GM12878 (cell line): ENCODE measurements at regions not wholly inside any gene's neighbourhood (a gene's known extent, or its start where the extent isn't known, plus 50 kb on each side); places are given as distances from the start of the nearest gene placed in this dataset.

Experiments
- ATAC-seq: fragments of 200-7000 bp; cut with Tn5 transposase; 3 replicates; pipeline ENCODE4 v1.9.1; 2020; ENCODE audit warnings: mild to moderate bottlenecking, moderate library complexity
- BruUV-seq: library from RNA; stranded (reverse); fragments of 400-500 nt; replicated peaks from 2 replicates; lab custom pipeline; 2021; lab: Mats Ljungman, UMichigan
- CTCF ChIA-PET: fragments of 300-600 bp; sonication (Branson Sonifier 250); formaldehyde crosslinking; extraction: SDS; loops from one replicate; lab custom pipeline; 2021; ENCODE audit warnings: inconsistent platforms; lab: Yijun Ruan, JAX
- POLR2A ChIA-PET: fragments of 350-600 bp; formaldehyde crosslinking; extraction: SDS; loops from one replicate; lab custom pipeline; 2021; ENCODE audit warnings: inconsistent platforms; lab: Charles Lee
- RAD21 ChIA-PET: fragments of 300-600 bp; sonication (Branson Sonifier 250); formaldehyde crosslinking; loops from one replicate; lab custom pipeline; 2023; ENCODE audit warnings: antibody characterized with exemption; ENCODE audit not compliant: unreplicated experiment; lab: Charles Lee
- SMC1A ChIA-PET: fragments of 300-600 bp; sonication (Branson Sonifier 250); formaldehyde crosslinking; loops from one replicate; lab custom pipeline; 2023; ENCODE audit not compliant: unreplicated experiment, uncharacterized antibody; lab: Charles Lee
- DNase-seq: peaks from one replicate; pipeline ENCODE4 v3.0.0-alpha.2; 2011; ENCODE audit warnings: low read depth, low spot score
- FAIRE-seq: peaks from 3 replicates; lab custom pipeline; 2011; peaks lifted over from hg19 to GRCh38; lab: Jason Lieb, UNC
- H2AFZ ChIP-seq: 2 replicates; pipeline ENCODE4 v1.6.0; 2011; ENCODE audit warnings: low read depth, low read length, control low read depth; ENCODE audit not compliant: control insufficient read depth
- H3K27ac ChIP-seq: 2 replicates; pipeline ENCODE4 v1.5.1; 2011; ENCODE audit warnings: control low read depth; ENCODE audit not compliant: control insufficient read depth, insufficient read depth
- H3K27me3 ChIP-seq, 2 experiments: replicated peaks in 1 of 2; 2 replicates each; pipeline versions ENCODE4 v1.6.0 to v1.6.1; 2011; ENCODE audit warnings: low read length in 1 of 2; ENCODE audit not compliant: control insufficient read depth in 2 of 2, insufficient read depth in 2 of 2
- H3K36me3 ChIP-seq, 2 experiments: 2 replicates each; pipeline ENCODE4 v1.5.1; 2011; ENCODE audit warnings: low read length in 1 of 2; ENCODE audit not compliant: control insufficient read depth in 2 of 2, insufficient read depth in 2 of 2
- H3K4me1 ChIP-seq: 2 replicates; pipeline ENCODE4 v1.6.1; 2011; ENCODE audit warnings: mild to moderate bottlenecking, low read length, moderate library complexity, mixed read lengths; ENCODE audit not compliant: control insufficient read depth, insufficient read depth
- H3K4me2 ChIP-seq: 2 replicates; pipeline ENCODE4 v1.6.0; 2011; ENCODE audit warnings: control low read depth; ENCODE audit not compliant: control insufficient read depth, insufficient read depth
- H3K4me3 ChIP-seq: fragments of 200-600 bp; sonication (generic); 2 replicates; pipeline ENCODE4 v1.5.1; 2016
- H3K79me2 ChIP-seq: 2 replicates; pipeline ENCODE4 v1.6.0; 2011; ENCODE audit warnings: low read length; ENCODE audit not compliant: control insufficient read depth, insufficient read depth
- H3K9ac ChIP-seq: 2 replicates; pipeline ENCODE4 v1.8.0; 2011; ENCODE audit warnings: low read length, control low read depth, mixed read lengths; ENCODE audit not compliant: control insufficient read depth, insufficient read depth
- H3K9me3 ChIP-seq: replicated peaks from 3 replicates; pipeline ENCODE4 v1.5.1; 2011; ENCODE audit warnings: mild to moderate bottlenecking, low read length; ENCODE audit not compliant: control insufficient read depth, insufficient read depth
- H4K20me1 ChIP-seq: 2 replicates; pipeline ENCODE4 v1.6.0; 2011; ENCODE audit not compliant: control insufficient read depth, insufficient read depth
- EP300 ChIP-seq, 2 experiments: fragments of 150-350 bp in 1 of 2; IDR thresholded peaks; 2 replicates each; pipeline ENCODE4 v1.6.1; 2011 to 2012; ENCODE audit warnings: low read depth in 2 of 2, low read length in 2 of 2, borderline replicate concordance in 1 of 2, improper control_type of control experiment in 1 of 2, inconsistent platforms in 1 of 2; ENCODE audit not compliant: control insufficient read depth in 1 of 2
- HCFC1 ChIP-seq: fragments of 150-350 bp; IDR thresholded peaks from 2 replicates; pipeline ENCODE4 v1.6.1; 2014; ENCODE audit warnings: low read length
- KAT2A ChIP-seq: conservative IDR thresholded peaks from 2 replicates; pipeline ENCODE4 v1.6.1; 2011; ENCODE audit warnings: low read depth, low read length; ENCODE audit not compliant: control insufficient read depth
- ZBED1 ChIP-seq: IDR thresholded peaks from 2 replicates; pipeline ENCODE4 v1.6.1; 2016; ENCODE audit warnings: borderline replicate concordance
- WGBS: methylation state at CpG from one replicate; pipeline ENCODE4 v1.1.6; 2016; ENCODE audit warnings: low lambda C conversion rate; ENCODE audit not compliant: insufficient replicate concordance, insufficient coverage; ENCODE audit errors: missing lambda C conversion rate; 5-methylcytosine and 5-hydroxymethylcytosine counted together
- in situ Hi-C: fragments of 300-500 bp; cut with MboI; formaldehyde crosslinking; loops from 9 replicates; pipeline ENCODE4 v1.14.3; 2018; ENCODE audit warnings: mixed read lengths
- intact Hi-C: fragments of 100-400 bp; cut with micrococcal nuclease; formaldehyde crosslinking; loops from one replicate; pipeline ENCODE4 v1.14.2; 2022; ENCODE audit not compliant: unreplicated experiment
- TF ChIP-seq, protein P1 (sequence below): fragments of 450-650 bp; formaldehyde crosslinking; IDR thresholded peaks from 2 replicates; pipeline ENCODE4 v1.4.0; 2022; ENCODE audit warnings: mild to moderate bottlenecking, moderate library complexity

DNA sequence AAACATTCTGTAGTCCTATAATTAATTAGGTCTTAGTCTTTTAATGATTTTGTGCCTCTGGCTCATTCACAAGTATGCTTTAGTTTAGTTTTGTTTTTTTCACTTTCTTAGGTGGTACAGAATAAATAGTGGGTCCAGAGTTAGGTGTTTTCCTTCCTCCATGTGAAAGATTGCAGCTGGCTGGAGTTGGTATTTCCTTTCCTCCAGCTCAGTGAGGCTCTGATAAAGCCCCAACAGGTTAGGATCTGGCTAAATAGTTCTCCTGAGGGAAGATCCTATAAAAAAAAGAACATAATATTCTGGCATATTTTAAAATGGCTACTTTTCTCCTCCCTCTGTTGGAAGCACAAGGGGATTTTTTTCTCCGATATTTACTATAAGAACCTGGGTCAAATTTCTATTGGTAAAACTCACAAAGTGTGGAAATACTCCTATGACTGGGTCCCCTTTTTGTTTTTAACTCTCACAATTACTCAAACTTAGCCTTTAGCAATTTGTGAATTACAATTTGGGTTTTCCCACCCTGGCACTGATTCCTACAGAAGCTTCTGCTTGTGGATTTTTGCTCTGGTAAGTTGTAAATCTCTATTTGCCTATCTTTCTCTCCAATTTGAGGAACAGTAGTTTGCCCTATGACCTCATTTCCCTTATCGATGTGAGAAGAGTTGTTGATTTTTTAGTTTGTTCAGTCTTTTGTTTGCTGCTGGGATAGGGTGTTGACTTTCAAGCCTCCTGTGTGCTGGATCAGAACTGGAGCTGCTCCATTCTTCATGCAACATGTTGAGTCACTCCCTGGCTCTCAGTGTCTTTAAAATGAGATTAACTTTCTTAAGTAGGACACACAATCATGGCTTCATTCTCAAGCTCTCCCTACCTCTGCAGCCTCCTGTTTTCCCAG lies 500.9 kb downstream of the RNF144A start:
- ChIA-PET SMC1A (interaction anchor here (1.1 to 2.0 kb wide), 2 partner anchors 10 to 56 kb away, joined by 3 to 5 read pairs; no protein-coding TSS in a partner anchor), CTCF (interaction anchor here (1.2 to 1.4 kb wide), 3 partner anchors 11 to 1343 kb away, joined by 3 to 4 read pairs (median 4); no protein-coding TSS in a partner anchor), POLR2A (no interaction called here), RAD21 (no interaction called here)
- intact Hi-C loops, result no loop called here
- Histone ChIP-seq H4K20me1 (no peaks in the 10 kb centered on the region), H3K4me2 (no peak overlapping the region), H3K4me3 (no peak overlapping the region), H3K9ac (no peak overlapping the region), H3K9me3 (no peaks in the 10 kb centered on the region), H3K27ac (no peak overlapping the region), H3K79me2 (no peaks in the 10 kb centered on the region), H3K4me1 (no peaks in the 10 kb centered on the region), H2AFZ (no peak overlapping the region), H3K27me3 (peaks cover 0 to 6% of the 10 kb centered on the region in 2 experiments; a peak in 2 of 4 replicates), H3K36me3 (no peaks in the 10 kb centered on the region)
- no peak for TF ChIP-seq EP300 (IDR thresholded peaks at IDR 0.05; ENCODE audit: borderline replicate concordance in 1 of 2, control insufficient read depth in 1 of 2, low read depth in 2 of 2, low read length in 2 of 2)
- TF ChIP-seq, protein P1, sequence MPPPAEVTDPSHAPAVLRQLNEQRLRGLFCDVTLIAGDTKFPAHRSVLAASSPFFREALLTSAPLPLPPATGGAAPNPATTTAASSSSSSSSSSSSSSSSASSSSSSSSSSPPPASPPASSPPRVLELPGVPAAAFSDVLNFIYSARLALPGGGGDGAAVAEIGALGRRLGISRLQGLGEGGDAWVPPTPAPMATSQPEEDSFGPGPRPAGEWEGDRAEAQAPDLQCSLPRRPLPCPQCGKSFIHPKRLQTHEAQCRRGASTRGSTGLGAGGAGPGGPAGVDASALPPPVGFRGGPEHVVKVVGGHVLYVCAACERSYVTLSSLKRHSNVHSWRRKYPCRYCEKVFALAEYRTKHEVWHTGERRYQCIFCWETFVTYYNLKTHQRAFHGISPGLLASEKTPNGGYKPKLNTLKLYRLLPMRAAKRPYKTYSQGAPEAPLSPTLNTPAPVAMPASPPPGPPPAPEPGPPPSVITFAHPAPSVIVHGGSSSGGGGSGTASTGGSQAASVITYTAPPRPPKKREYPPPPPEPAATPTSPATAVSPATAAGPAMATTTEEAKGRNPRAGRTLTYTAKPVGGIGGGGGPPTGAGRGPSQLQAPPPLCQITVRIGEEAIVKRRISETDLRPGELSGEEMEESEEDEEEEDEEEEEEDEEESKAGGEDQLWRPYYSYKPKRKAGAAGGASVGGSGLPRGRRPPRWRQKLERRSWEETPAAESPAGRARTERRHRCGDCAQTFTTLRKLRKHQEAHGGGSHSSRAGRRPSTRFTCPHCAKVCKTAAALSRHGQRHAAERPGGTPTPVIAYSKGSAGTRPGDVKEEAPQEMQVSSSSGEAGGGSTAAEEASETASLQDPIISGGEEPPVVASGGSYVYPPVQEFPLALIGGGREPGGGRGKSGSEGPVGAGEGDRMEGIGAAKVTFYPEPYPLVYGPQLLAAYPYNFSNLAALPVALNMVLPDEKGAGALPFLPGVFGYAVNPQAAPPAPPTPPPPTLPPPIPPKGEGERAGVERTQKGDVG (CRISPR knock-in tag), result no peak
- TF ChIP-seq HCFC1, result no peak
- no peak for TF ChIP-seq KAT2A
- no peak for TF ChIP-seq ZBED1
- ATAC-seq, result no peak
- DNase-seq, result no peak
- BruUV-seq, result no TSS peak
- 0% methylated on average over 2 of the region's 2 CpGs for WGBS
- FAIRE-seq, result no peak
- in situ Hi-C loops, result no loop called here
